ENCODE measurements at regions not wholly inside any gene's neighbourhood (a gene's known extent, or its start where the extent isn't known, plus 50 kb on each side); places are given as distances from the start of the nearest gene placed in this dataset.

GRCh38 chr12:76194724-76195123, 110.2 kb upstream of the NAP1L1 start (continued):
- no peak for TF ChIP-seq ZBTB33 (CRISPR knock-in tag; IDR thresholded peaks at IDR 0.05)

GRCh38 chr12:76193961-76194360, 109.5 kb upstream of the NAP1L1 start:
- H3K36me3 ChIP-seq (replicated peaks in 1 of 2; ENCODE audit: control insufficient read depth in 1 of 2, insufficient read depth in 2 of 2, low read length in 2 of 2), result no peaks in the 10 kb centered on the region
- ATAC-seq (no peak), DNase-seq (ENCODE audit: low spot score) (no peak), FAIRE-seq (no peak)
- 2% methylated on average over 4 of the region's 4 CpGs for WGBS (ENCODE audit: low lambda C conversion rate)
- H3K27ac ChIP-seq (ENCODE audit: extremely low read length, insufficient read depth, low read length), result no peak overlapping the region
- peaks cover 19% of the 10 kb centered on the region for H3K9me3 ChIP-seq (ENCODE audit: low read length)
- no TSS peak for BruUV-seq (replicated peaks)
- H3K27me3 ChIP-seq (ENCODE audit: control insufficient read depth in 1 of 2, insufficient read depth in 2 of 2, low read length in 2 of 2), result no peaks in the 10 kb centered on the region; a peak in 1 of 5 replicates
- H3K4me2 ChIP-seq (ENCODE audit: low read depth, low read length), result no peak overlapping the region
- H3K9ac ChIP-seq (ENCODE audit: insufficient read depth, low read depth, low read length), result no peak overlapping the region
- POLR2A ChIA-PET, result no interaction called here
- no peak overlapping the region for H3K4me3 ChIP-seq (replicated peaks in 1 of 3; ENCODE audit: insufficient read depth in 1 of 3, low read depth in 2 of 3, low read length in 3 of 3)
- no peak for TF ChIP-seq RBM22 (optimal IDR thresholded peaks at IDR 0.05; ENCODE audit: low read length)
- TF ChIP-seq CREBL2 (CRISPR knock-in tag; IDR thresholded peaks at IDR 0.05; ENCODE audit: borderline replicate concordance), result no peak
- TF ChIP-seq KAT7 (CRISPR knock-in tag; IDR thresholded peaks at IDR 0.05; ENCODE audit: borderline replicate concordance), result no peak
- in situ Hi-C loops (cut with HindIII; ENCODE audit: extremely low pct_ligation_motif_present, low pct_unique_long_range_greater_than_20kb), result no loop called here
- CTCF ChIA-PET (ENCODE audit: low intra/inter-chr PET ratio, low total read pairs), result no interaction called here
- H3K79me2 ChIP-seq (ENCODE audit: insufficient read depth, low read length), result no peaks in the 10 kb centered on the region
- no peaks in the 10 kb centered on the region for H4K20me1 ChIP-seq (ENCODE audit: insufficient read depth, low read length)
- H3K4me1 ChIP-seq (ENCODE audit: insufficient read depth, low read length), result no peaks in the 10 kb centered on the region
- H2AFZ ChIP-seq (ENCODE audit: low read length), result no peak overlapping the region
- intact Hi-C loops (cut with micrococcal nuclease; ENCODE audit: unreplicated experiment), result no loop called here

- H3K36me3 ChIP-seq (replicated peaks in 1 of 2; ENCODE audit: control insufficient read depth in 1 of 2, insufficient read depth in 2 of 2, low read length in 2 of 2), result no peaks in the 10 kb centered on the region
- no peaks in the 10 kb centered on the region for H3K79me2 ChIP-seq (ENCODE audit: insufficient read depth, low read length)
- no peak overlapping the region for H3K9ac ChIP-seq (ENCODE audit: insufficient read depth, low read depth, low read length)
- no peaks in the 10 kb centered on the region; a peak in 2 of 5 replicates for H3K27me3 ChIP-seq (ENCODE audit: control insufficient read depth in 1 of 2, insufficient read depth in 2 of 2, low read length in 2 of 2)
- DNase-seq (ENCODE audit: low spot score) (no peak), FAIRE-seq (no peak), ATAC-seq (no peak)
- WGBS (ENCODE audit: low lambda C conversion rate), result 9% methylated on average over 4 of the region's 4 CpGs
- intact Hi-C loops (cut with micrococcal nuclease; ENCODE audit: unreplicated experiment), result no loop called here
- no peak overlapping the region for H3K4me2 ChIP-seq (ENCODE audit: low read depth, low read length)
- CTCF ChIA-PET (ENCODE audit: low intra/inter-chr PET ratio, low total read pairs), result no interaction called here
- no peak overlapping the region for H3K27ac ChIP-seq (ENCODE audit: extremely low read length, insufficient read depth, low read length)
- no peaks in the 10 kb centered on the region for H3K4me1 ChIP-seq (ENCODE audit: insufficient read depth, low read length)
- in situ Hi-C loops (cut with HindIII; ENCODE audit: extremely low pct_ligation_motif_present, low pct_unique_long_range_greater_than_20kb), result no loop called here
- 0 out of 2 replicates have a peak, but pooled peaks cover 4% of the 10 kb centered on the region for H3K9me3 ChIP-seq (ENCODE audit: low read length)
- POLR2A ChIA-PET, result no interaction called here
- H2AFZ ChIP-seq (ENCODE audit: low read length), result no peak overlapping the region
- no peak overlapping the region for H3K4me3 ChIP-seq (replicated peaks in 1 of 3; ENCODE audit: insufficient read depth in 1 of 3, low read depth in 2 of 3, low read length in 3 of 3)
- no peaks in the 10 kb centered on the region for H4K20me1 ChIP-seq (ENCODE audit: insufficient read depth, low read length)
- no TSS peak for BruUV-seq (replicated peaks)
- no peak for TF ChIP-seq TCF12 (IDR thresholded peaks at IDR 0.05)
- TF ChIP-seq TCF12 (CRISPR knock-in tag; IDR thresholded peaks at IDR 0.05), result no peak
- no peak for TF ChIP-seq ZNF235 (CRISPR knock-in tag; IDR thresholded peaks at IDR 0.05; ENCODE audit: borderline replicate concordance)
- TF ChIP-seq PRMT3 (CRISPR knock-in tag; IDR thresholded peaks at IDR 0.05; ENCODE audit: borderline replicate concordance, low read depth), result no peak
- TF ChIP-seq JDP2 (CRISPR knock-in tag; IDR thresholded peaks at IDR 0.05; ENCODE audit: borderline replicate concordance), result no peak
- TF ChIP-seq PHF5A (CRISPR knock-in tag; IDR thresholded peaks at IDR 0.05; ENCODE audit: low read depth, unreplicated experiment), result no peak
- no peak for TF ChIP-seq ZNF746 (CRISPR knock-in tag; IDR thresholded peaks at IDR 0.05)
- TF ChIP-seq IRF2 (CRISPR knock-in tag; IDR thresholded peaks at IDR 0.05), result no peak
- no peak for TF ChIP-seq HOXA9 (CRISPR knock-in tag; IDR thresholded peaks at IDR 0.05; ENCODE audit: borderline replicate concordance)
- TF ChIP-seq ZNF766 (CRISPR knock-in tag; IDR thresholded peaks at IDR 0.05; ENCODE audit: borderline replicate concordance), result no peak
- no peak for TF ChIP-seq FOSL2 (CRISPR knock-in tag; IDR thresholded peaks at IDR 0.05)
- TF ChIP-seq RBFOX2 (IDR thresholded peaks at IDR 0.05; ENCODE audit: low read depth, low read length), result no peak
- TF ChIP-seq SNAPC2 (CRISPR knock-in tag; IDR thresholded peaks at IDR 0.05), result no peak
- no peak for TF ChIP-seq ZMAT3 (CRISPR knock-in tag; conservative IDR thresholded peaks at IDR 0.05)
- no peak for TF ChIP-seq SP4 (CRISPR knock-in tag; IDR thresholded peaks at IDR 0.05)
These were observed 107.9 kb upstream of the NAP1L1 start for GRCh38 chr12:76192416-76192815.
